Activated naive CD4-positive, alpha-beta T cell treated with anti-CD3 and anti-CD28 coated beads, Interleukin-2, amount 50 U/mL, for 16 hours (primary cell): ENCODE measurements at regions not wholly inside any gene's neighbourhood (a gene's known extent, or its start where the extent isn't known, plus 50 kb on each side); places are given as distances from the start of the nearest gene placed in this dataset.

Experiments
- DNase-seq: peaks from one replicate; pipeline ENCODE4 v3.0.0-alpha.2; 2020

DNA sequence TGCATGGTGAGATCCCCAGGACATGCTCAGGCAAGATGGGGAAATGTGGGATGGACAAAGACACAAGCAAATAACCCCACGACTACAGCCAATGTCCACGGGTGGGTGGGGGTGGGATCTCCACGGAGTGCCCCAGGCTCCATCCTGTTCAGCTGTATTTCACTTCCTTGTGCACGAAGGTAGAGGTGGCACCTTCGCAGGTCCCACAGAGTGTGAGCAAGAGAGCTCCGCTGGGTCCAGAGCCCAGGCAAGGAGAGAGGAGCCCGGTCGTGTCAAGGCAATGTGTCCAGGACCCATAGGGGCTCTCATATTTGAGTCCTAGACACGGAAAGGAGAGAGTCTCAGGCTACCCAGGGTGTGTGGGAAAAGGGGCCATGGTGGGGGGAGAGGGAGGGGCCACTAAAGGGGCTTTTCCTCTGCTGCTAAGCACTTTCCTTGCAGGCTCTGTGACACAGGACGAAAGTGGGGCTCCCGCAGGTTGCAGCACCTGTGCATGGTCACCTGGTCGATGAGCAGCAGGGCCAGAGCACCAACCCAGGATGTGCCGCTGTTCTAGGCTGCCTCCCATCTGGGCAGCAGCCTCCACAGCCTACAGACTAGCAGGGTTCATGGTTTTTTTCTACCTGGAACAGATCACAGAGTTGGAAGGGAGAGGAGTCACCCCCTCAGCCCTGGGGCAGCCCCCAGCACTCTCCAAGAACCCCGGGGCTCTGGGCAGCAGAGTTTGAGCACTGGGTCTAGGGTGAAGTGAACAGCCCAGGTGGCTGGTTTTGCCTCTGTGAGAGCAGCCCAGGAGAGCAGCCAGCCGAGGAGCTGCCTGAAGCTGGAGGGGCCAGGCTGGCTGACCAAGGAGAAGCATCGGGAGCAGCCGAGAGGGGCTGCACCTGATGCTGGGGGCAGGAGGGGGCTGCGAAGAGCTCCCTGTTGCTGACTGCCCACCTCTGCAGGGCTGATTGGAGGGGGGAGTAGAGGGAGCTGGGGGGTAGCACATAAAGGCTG lies 100.7 kb upstream of the MVB12B start:
- DNase-seq, result no peak

DNA sequence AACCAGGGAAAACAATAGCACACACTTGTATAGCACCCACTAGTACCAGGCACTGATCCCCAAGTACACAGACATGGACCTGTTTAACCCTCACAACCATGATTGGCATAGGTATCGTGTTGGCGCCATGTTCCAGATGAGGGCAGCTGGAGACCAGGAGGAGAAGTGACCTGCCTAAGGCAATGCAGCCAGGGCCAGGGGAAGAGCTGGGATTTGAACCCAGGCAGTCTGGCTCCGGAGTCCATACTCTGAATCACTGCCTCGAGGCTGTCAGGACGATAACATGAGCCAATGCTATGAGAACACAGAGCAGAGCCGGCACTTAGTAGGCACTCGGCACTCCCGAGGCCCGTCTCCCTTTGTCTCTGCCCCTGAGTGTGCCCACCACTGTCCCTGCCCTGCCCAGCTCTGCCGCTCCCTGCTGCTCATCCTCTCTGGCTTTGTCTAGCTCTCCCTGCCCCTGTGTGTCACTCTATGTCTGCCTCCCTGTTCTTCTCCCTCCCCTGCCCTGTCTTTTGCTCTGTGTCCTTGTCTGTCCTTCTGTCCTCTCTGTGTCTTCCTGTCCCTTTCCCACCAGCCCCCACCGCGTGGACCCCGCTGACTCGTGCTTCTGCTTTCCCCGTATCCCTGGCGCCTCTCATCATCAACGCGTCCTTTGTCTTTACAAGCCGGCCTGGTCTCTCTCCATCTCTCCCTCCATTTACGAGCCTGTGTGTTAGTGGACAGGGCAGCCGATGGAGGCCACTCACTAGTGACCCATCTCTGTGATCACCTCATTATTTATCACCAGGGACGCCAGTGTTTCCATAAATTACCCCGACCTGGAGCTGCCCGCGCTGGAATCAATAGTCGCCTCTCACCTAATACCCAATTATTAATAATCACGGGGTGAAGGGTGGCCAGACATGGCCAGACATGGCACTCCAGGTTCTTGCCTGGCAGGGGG lies 99.4 kb upstream of the MVB12B start:
- no peak for DNase-seq

DNA sequence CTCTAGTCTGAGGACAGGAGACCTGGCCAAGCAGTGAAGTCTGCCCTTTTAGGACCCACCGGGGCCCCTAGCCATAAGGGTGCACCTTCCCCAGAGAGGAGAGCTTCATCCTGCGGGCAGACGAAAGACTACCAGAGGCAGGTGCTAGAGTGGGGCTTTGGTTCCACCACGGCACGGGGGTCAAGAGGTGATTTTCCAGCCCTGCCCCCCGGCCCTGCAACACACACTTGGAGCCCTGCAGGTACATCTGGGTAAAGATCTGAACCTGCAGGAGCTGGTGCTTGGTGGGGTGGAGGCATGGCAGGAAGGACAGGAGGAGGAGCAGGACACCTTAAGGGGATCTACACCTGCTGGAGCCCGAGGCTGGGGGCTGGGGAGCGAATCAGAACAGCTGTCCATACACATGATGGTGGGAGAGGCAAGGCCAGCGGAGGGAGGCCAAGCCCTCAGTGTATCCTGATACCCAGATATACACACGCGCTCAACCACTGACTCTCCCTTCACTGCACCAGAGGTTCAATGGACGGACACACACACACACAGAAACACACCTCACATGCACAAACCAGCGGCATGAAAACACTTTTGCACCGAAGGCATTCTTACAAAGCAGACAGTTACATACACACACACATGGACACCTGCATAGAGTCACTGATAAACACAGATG lies 98.4 kb upstream of the MVB12B start:
- DNase-seq, result no peak

DNA sequence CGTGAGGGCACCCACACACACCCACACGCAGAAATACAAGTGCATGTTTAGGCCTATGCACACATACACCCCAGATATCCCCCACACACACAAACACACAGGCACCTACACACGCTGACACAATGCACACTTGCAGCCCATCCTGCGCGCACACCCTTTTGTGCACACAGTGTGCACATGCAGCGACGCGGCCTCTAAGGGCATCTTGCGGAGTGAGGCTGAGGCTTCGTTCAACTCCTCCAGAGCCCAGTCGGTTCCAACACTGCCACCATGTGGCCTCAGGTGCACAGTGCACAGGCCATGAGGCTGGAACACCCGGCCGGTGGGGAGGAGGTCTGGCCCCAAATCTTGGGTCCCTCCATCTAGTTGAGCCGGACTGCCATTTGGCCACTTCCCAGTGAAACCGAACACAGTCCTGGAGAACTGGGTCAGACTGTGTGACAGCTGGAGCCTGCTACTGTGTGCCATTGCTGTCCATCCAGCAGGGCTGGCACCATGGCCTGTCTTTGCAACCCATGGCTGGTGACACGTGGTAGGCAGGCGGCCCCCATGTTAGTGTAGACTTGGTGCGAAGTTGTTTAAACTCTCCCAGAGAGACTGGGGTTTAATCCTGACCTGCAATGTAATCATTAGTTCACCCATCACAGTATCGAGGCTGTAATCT lies 97.7 kb upstream of the MVB12B start:
- peak; percentile 71 for DNase-seq

DNA sequence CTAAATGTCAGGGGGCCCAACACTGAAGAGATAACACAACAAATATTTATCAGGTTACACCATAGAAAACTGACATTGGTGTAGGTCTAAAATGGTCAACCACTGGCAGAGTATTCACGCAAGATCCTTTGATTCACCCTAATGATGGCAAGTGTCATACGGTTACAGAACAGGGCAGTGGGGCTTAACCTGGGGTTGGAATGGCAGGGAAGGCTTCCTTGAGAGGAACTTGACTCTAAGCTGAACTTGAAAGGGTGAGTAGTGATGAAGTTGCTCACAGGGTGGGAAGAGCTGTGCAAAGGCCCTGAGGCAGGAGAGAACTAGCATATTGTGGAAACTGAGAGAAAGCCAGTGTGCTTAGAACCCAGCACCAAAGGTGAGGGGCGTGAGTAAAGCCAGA lies 97.1 kb upstream of the MVB12B start:
- DNase-seq, result no peak

DNA sequence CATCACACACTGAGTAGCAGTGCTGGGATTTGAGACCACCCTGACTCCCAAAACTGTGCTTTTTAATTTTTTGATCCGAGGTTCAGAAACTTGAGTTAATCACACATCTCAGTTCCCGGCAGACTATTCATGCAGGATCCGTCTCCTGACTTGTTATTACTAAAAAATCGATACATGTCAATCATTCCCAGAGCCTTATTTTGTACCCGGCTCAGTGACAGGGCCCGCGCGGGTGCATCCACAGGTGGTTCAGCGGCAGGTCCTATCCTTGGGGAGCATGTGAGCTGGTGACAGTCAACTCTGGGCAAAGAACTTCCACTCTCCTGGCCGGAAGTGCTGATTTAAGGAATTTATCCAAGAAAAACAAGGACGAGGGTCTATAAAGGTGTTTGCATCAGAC lies 95.9 kb upstream of the MVB12B start:
- no peak for DNase-seq

DNA sequence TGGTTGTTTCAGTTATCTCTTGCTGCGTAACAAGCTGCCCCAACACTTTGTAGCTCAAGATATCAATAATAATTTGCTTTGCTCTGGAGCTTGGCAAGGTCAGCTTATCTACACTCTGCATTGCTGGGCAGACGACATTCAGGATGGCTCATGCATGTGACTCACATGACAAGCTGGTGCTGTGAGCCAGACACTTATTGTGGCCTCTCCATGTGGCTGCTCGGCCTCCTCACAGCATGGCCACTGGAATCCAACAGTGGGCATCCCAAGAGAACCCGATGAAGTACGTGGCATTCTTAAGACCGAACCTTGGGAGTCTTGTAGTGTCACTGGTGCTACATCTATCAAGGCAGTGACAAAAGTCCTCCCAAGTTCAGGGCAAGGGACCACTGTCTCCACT lies 94.2 kb upstream of the MVB12B start:
- DNase-seq, result no peak

DNA sequence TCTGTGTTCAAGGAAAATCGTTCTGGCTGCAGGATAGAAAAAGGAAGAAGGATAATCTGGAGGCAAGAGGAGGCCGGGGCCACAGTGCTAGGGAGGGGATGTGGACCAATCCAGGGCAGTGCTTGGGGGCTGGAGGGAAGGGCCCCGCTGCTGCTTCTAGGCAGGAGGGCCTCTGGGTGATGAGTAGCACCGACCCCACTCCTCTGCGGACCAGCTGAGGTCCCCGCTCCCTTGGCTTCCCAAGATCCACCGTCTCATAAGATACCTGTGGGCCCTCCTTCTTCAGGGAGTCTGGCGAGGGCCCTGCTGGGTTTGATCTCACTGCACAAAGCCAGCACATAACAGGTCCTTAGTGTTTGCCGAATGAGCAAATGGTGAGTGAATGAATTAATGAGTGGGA lies 93.5 kb upstream of the MVB12B start:
- DNase-seq, result no peak

DNA sequence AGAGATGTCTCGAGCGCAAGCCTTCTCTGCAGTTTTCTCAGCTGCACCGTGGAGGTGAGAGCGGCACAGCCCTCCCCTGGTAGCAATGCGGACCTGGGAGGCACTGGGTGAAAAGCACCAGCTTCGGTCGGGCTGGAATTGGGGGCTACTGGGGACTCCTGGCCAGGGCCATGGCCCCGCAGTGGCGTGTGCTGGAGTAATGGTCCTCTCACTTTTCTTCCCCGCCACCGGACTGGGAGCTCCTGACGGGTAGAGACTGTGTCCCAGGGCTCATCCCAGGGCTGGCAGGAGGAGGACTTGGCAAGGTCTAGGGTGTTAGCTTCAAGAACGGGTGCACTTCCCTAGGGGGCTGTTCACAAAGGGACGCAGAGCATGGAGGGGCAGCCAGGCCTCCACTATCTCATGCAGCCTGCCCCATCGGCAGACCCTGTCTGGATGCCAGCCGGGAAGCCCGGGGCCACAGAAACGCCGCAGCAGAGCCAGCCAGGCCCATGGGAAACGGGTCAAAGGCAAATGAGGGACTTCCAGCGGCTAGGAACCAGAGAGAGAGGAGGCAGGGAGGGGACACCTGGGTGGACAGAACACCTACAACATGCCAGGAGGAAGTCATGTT lies 92.6 kb upstream of the MVB12B start:
- no peak for DNase-seq

DNA sequence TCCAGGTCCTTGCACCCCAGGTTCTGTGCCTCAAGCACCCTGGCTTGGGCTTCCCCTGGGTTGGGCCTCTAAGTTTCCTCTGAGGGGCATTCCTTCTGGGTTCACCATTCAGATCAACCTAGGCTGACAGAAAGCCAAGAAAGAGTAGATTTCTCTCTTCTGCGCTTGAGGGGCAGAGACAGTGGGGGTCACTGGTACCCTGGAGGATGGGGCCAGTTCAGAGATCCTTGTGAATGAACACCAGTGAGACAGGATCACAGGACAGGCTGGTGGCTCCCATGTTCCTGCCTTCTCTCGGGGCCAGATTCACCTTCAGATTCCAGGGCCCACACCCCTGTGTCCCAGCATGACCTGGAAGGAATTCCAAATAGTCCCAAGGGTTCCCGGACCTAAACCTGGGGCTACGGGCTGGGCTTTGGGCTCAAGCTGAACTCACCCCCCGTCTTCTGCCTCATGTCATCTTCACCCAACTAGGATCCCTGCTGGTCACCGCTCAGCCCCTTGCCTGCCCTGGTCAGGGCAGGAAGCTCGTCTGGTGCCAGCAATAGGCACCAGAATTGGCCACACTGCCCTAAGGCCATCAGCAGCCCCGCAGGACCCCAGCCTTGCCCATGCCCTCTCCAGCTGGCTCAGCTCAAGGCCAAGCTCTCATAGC lies 91.8 kb upstream of the MVB12B start:
- DNase-seq, result no peak

DNA sequence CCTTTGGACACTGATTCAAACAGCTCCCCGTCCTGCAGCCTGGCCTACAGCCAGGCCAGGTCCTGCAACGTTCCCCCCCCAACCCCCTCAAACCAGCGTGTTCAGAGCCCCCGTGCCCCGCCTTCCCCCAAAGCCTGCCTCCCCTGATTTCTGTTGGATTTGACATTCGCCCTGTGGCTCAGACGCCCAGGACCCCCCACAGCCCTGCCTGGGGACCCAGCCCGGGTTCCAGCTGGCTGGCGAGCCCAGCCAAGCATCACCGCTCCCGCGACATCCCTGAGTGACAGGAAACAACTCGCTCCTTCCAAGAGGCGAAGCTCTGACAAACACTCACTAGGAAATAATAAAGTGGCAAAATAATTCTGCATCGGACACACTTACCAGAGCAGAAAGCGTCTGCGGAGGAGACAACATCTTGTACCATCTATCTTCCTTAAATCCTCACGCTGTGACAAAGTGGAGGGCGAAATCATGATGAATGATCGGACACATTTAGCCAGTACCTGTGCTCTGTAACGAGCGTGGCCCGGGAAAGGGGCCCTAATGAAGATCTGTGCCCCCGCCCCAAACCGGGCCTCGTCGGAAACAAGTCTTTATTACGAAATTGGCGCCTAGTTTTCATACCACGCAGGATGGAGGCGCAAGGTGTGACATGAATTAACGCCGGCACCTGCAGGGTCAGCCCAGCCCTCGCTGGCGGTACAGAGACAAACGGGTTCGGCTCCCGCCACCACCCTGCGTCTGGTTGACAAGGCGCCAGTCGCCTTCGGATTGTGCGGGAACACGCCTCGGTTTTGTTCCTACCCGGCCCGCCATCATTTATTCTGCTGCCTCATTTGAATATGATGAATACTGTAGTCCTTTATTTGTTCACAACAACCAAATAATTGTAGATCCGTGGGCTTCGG lies 91.0 kb upstream of the MVB12B start:
- DNase-seq, result no peak

DNA sequence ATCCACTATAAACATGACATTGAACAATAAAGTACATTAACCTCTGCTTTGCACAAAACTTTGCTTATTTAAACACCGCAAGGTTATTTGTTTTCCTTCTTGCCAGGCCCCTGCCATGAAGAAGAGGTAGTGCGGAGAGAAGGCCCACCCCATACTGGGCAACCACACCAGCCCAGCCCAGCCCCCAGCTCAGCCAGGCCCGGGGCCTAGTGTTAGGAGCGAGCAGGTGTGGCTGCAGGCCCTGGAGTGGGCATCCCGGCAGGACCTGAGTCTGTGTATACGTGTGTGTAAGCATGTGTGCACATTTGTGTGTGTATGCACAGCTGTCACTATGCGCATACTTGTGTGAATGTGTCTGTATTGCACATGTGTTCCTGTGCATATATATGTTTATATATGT lies 90.4 kb upstream of the MVB12B start:
- DNase-seq, result no peak

DNA sequence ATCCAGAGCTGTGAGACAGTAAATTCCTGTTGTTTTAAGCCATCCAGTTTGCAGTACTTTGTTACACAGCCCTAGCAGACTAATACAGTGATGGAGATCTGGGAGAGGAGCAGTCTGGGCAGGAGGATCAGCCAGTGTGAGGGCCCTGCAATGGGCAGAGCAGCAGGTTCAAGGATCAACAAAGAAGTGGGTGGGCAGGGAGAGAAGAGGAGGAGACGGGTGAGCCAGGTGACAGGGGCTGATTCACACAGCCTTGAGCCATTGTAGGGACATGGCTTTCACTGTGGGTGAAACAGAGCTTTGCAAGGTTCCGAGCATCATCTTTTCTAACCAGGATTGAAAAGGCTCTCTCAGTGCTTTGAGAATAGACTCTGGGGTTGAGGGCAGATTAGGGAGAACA lies 88.2 kb upstream of the MVB12B start:
- DNase-seq, result no peak

DNA sequence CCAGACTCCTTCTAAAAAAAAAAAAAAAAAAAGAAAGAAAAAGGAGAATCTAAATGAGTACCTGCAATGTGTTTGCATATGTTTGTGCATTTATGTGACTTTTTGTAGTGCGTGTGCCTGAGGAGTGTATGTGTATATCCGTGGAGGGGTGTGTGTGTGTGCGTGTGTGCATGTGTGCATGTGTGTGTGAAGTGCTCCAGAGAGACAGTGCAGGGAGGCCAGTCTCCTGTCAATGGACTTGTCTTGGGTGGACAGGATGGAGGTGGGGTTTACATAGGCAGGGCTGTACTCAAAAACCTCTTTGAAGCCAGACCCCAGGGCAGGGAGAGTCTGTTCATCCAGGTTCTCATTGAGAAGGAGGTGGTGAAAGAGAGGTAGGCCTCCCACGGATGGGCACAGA lies 87.1 kb upstream of the MVB12B start:
- DNase-seq, result no peak

DNA sequence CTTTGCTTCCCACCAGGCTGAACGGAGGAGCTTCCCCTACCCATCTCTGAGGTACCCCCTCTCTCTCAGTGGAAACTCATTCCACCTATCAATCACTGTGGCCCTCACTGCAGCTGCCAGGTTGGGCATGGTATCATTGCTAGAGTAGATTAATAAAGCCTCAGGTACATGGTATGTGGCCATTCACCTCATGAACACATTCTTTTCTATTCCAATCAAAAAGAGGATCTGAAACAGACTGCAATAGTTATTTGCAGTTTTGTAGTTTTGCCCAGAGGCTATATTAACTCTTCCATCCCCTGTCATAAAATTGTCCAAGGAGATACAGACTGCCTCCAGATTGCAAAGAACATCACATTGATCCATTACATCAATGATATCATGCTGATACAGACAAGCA lies 85.8 kb upstream of the MVB12B start:
- DNase-seq, result no peak

DNA sequence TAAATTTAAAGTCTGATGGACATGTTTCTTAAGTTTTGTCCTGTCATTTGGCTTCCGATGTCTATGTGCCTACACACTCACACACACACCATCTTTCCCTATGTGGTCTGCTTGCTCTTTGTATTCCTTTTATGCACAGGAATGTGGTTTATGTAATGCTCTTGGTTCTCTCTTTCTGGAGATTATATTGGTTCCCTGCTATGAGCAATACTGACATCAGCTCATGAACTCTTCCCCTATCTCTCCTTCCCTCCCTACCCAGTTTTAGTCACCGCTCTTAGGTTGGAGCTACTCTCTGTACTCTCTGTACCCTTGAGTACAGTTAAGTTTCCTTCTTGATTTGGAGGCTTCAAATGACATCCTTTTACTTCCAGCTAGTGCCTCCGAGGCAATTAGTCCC lies 77.9 kb upstream of the MVB12B start:
- DNase-seq, result no peak

DNA sequence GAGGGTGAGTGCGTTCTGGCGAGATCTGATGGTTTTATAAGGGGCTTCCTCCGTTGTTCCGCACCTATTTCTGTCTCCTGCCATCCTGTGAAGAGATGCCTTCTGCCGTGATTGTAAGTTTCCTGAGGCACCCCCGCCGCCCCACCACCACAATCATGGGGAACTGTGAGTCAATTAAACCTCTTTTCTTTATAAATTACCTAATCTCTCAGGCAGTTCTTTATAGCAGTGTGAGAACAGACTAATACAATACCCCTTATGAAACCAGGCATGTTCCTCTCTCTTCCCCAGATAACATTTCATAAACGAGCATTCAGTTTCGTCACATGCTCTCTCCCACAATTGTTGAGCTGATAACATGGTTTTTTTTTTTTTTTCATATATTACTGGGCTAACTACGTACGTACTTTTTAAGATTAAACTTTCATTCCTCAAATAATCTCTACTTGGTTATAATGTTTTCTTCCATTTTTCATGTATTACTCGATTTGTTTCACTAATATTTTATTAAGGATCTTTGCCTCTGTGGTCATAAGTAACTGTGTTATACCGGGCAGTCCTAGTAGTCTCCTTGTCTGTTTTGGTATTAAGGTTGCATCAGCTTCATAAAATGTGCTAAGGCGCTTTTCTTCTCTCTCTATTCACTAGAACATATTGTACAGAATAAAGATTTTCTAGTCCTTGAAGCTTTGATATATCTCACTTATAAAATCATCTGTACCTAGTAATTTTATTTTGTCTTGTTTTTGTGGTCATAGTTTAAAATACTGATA lies 64.9 kb upstream of the MVB12B start:
- DNase-seq, result no peak

DNA sequence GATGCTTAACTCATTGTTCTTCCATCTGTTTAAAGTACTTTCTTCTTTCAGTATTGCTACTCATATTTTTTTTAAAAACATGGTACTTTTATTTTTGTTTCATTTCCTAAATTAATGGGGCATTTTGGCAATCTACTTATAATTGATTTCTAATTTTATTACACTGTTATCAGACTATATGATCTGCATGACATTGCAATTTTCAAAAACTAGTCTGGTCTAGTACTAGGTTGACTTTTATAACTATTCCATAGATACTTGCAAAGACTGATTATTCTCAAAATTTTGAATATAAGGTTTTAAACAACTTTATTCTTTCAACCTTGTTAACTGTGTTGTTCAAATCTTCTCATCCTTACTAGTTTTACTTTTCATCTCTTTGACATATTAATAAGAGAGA lies 63.9 kb upstream of the MVB12B start:
- no peak for DNase-seq

DNA sequence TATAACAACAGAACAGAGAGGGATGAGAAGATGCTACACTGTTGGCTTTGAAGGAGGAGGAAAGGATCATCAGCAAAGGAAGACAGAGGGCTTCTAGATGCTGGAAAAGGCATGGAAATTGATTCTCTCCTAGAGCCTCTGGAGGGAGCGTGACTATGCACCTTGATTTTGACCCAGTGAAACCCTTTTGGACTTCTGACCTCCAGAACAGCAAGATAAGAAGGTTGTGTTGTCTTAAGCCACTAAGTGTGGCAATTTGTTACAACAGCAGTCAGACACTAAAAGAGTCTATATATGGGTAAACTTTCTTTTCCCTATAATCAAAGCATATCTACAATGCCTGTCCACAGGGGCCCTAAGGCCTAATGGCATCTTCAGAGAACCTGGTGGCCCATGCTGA lies 56.1 kb upstream of the MVB12B start:
- DNase-seq, result no peak
